ENCODE measurements at regions not wholly inside any gene's neighbourhood (a gene's known extent, or its start where the extent isn't known, plus 50 kb on each side); places are given as distances from the start of the nearest gene placed in this dataset.

DNA sequence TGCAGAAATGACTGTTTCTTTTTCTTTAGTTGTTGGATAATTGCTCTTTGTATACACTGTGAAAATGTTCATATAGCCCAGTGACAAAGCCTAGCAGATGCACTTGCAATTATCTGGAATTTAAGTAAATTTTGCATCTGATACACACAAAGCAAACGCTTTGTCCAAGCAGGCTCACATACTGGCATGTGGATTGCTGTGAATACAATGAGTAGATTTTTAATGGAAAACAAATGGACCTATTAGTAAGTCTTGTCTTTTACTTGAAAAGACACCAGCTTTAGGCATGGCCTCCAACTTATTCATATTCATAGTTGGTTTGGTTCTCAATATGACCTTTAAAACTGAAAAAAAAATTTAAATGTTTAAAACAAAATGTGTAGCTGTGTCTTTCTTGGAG, 1299.8 kb upstream of the WWC1 start:
- TF ChIP-seq POLR2AphosphoS5 (IDR thresholded peaks at IDR 0.05) (no peak), SMC3 (conservative IDR thresholded peaks at IDR 0.05; ENCODE audit: poor library complexity) (no peak), MXI1 (conservative IDR thresholded peaks at IDR 0.05; ENCODE audit: poor library complexity, severe bottlenecking) (no peak)
- TF ChIP-seq, protein P1, sequence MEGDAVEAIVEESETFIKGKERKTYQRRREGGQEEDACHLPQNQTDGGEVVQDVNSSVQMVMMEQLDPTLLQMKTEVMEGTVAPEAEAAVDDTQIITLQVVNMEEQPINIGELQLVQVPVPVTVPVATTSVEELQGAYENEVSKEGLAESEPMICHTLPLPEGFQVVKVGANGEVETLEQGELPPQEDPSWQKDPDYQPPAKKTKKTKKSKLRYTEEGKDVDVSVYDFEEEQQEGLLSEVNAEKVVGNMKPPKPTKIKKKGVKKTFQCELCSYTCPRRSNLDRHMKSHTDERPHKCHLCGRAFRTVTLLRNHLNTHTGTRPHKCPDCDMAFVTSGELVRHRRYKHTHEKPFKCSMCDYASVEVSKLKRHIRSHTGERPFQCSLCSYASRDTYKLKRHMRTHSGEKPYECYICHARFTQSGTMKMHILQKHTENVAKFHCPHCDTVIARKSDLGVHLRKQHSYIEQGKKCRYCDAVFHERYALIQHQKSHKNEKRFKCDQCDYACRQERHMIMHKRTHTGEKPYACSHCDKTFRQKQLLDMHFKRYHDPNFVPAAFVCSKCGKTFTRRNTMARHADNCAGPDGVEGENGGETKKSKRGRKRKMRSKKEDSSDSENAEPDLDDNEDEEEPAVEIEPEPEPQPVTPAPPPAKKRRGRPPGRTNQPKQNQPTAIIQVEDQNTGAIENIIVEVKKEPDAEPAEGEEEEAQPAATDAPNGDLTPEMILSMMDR (IDR thresholded peaks at IDR 0.05; ENCODE audit: poor library complexity, severe bottlenecking), result no peak
